ENCODE measurements at regions not wholly inside any gene's neighbourhood (a gene's known extent, or its start where the extent isn't known, plus 50 kb on each side); places are given as distances from the start of the nearest gene placed in this dataset.
"Not testable (repeated sequence)": the region's sequence is repeated elsewhere in the genome, so short reads cannot be mapped to it uniquely, and the experiment has no call there.

DNA sequence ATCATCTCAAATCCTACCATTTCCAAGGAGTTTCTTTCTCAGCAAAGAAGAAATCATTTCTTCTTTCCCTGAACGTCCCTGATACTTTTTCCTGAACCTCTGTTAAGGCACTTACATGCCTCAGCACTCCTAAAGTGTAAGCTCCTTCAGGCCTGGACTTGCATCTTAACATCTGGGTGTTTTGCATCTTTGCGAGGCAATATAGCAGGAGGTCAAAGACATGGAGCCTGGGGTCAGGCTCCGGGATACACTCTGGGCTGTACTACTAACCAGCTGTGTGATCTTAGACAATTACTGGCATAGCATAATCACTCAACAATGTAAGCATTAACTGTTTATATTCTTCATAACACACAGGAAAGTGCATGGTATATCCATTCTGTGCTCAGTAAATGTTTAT is 275.5 kb upstream of the BOD1L1 start:
- DNase-seq = no peak

DNA sequence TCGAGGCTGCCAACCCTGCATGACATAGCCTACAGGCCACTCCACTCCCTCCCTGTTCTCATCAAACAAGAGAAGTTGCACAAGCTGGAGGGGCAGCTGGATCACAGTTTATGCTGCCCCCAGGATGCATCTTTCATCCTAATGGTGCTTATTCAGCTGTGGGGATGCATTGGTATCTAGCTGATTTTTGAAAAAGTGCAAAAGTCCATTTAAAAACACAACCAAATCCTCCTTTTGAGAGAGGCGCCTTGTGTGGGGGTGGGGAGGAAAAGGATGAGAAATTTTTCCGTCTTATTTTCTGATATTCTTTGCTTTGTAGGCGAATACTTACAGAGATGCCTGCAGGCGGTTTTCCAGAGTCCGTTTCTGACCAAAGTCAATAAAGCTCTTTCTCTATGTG is 276.4 kb upstream of the BOD1L1 start:
- DNase-seq = no peak

DNA sequence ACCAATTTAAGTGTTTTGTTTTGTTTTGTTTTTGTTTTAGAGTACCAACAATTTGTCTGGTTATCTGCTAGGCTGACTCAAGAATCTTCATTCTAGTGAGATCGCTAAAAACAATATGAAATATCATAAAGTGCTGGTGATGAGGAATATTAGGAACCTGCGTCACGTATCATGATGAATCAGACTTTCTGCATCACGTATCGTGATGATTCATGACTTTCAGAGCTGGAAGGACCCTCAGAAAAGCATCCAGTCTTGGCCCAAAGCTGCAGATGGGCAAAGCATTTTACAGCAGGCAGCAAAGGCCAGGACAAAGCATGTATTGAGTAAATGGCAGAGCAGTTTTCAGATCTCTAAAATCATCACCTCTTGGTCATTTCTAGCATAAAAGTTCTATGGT is 278.0 kb upstream of the BOD1L1 start:
- no peak for DNase-seq

DNA sequence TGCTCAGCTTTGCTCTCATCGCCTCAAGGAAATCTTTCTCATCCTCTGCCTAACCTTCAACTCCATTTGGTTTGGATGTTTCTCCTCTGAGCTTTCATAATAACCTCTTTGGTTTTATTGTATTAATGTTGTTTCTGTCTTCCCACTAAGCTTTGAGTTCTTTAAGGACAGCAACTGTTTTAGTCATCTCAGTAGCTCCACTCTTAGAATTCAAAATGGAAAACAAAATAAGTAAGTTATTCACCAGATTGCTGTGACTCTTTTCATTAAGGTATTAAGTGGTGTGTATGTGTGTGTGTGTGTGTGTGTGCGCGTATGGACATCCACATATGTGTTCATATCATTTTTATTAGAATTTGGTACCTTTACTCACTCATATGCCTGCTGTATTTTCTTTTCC is 279.2 kb upstream of the BOD1L1 start:
- DNase-seq = no peak

DNA sequence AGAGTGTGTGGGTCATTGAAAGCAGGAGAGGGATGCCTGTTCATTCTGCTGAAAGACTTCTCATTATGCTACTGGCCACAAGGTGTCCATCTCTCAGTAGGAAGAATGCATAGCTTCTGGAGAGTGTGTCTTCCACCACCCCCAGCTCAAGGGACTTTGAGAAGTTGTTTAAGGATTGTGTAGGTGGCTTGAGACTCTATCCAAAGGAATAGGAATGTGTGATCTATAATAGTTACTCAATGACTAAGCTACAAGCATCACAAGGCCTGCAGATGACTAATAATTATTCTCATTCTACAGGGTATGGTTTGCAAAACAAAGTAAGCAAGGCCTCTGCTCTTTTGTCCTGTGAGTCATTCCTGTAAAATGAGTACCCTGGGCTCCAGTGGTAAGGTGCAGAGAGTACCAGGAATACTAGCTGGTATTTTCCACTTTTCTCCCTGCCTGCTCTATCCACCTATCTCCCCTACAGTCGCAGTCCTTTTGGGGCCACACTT is 279.8 kb upstream of the BOD1L1 start:
- peak; percentile 5 for DNase-seq

DNA sequence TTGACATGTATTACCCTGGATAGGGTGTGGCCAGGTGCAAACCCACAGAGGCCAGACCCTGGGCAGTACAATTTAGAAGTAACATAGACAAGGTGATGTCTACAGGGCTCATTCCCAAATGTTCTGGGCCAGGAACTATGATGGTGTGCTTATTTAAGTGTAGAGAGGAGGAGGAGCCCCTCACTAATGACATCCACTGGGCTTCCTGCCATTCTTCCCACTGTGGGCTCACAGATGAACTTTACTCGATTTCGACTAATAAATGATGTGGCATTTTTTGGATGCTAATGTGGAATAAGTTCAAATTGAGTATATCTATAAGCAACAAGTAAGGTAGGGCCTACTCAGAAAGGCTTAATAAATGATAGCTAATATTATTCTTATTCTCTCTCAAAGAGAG is 280.9 kb upstream of the BOD1L1 start:
- no peak for DNase-seq

DNA sequence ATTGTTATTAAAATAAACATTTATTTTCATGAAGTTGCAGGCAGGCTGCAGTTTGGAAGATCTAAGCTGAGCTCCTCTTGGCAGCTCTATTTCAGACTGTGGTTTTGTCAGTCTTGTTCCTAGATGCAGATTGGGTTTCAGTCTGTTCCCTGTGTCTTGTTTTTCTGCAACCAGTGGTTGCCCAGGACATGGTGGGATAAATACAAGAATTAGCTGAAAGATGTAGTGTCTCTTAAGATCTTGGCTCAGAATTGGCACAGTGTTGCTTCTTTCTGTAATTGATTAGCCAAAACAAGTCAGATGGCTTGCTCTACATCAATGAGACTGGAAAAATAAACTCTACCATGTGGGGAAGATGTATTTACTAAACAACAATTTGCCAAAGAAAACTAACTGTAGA is 283.0 kb upstream of the BOD1L1 start:
- DNase-seq = no peak

DNA sequence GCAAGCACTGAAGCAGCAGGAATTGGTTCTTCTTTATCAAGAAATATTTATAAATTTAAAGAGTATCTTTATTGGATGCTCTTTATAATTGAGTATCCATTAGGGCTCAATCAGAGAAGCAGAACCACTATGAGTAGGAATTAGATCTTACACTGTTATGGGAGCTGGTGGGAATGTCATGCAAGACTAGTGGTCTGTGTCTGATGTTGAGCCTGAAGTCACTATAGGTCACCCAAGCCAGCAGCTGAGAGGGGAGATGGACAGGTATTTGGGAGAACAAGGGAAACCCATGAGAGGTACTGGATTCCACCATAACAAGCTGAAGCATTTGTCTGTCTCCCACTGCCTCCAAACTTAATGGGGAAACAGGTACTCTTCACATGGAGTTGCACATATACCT is 283.7 kb upstream of the BOD1L1 start:
- no peak for DNase-seq

DNA sequence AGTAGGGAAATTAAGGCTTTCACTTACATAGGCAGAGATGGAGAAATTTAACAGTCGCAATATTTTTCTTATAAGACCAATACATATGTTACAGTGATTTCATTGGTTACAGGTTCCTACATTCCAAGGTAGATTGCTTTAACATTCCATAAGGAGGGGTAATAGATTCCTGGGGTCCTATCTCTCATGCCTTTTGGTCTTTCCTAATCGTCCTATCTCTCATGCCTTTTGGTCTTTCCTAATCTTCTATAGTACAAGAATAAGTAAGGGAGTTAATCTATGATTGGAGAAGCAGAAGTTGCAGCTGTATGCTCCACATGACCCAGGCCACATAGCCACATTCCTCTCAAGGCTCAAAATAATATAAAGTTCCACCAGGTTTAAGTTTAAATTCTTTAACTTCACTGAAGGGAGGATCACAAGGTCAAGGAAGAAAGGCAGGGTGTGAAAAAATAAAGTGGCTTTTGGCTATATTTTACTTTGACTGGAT is 285.0 kb upstream of the BOD1L1 start:
- no peak for DNase-seq

DNA sequence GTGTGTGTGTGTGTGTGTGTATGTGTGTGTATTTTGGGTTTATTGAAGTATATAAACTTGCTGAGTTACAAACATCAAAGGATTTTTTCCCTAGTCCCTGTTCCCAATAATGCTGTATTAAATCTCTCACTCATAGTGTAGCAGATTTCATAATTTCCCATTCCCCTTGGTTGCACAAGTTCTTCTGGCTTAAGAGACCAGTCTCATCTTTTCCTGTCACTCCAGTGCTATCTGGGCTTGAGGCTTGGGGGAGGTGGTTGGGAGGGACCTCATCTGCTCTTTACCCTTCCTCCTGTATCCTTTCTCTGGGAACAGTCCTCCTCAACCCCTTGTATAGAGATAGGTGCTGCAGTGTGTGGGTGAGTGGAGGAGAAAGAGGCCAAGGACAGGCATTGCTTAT is 285.4 kb upstream of the BOD1L1 start:
- DNase-seq = no peak

DNA sequence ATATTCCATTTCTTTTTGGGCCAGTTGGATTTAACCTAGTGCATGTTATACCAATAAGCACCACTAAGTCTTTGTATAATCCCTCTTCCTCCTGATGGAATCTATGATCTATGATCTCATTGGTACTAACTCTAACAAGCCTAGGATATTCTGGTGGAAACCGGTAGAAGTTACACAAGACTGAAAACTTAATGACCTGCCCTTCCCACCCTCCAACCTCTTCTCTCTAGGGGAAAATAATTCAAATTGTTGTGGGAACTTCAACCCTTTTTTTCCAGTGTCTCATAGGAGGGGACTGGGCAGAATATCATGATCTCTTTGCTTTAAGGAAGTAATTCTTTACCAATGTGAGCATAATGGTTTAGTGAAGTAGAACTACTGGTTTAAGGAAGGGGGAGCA is 289.5 kb upstream of the BOD1L1 start:
- peak; percentile 4 for DNase-seq

DNA sequence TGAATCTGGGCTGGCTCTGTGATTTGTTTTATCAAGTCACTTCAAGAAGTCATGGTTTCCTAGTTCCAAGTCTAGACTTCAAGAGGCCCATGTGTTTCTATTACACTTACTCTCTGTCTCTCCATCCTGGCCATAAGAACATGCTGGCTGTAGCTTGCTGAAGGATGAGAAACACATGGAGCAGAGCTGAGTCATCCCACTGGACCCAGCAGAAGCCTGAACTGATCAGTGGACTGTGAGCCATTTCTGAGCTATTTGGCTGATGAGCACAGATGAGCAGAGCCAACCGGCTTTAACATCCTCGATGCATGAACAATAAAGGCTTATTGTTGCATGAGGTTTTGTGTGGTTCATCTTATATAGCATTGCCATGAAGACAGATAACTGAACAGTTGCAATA is 290.6 kb upstream of the BOD1L1 start:
- DNase-seq = no peak

DNA sequence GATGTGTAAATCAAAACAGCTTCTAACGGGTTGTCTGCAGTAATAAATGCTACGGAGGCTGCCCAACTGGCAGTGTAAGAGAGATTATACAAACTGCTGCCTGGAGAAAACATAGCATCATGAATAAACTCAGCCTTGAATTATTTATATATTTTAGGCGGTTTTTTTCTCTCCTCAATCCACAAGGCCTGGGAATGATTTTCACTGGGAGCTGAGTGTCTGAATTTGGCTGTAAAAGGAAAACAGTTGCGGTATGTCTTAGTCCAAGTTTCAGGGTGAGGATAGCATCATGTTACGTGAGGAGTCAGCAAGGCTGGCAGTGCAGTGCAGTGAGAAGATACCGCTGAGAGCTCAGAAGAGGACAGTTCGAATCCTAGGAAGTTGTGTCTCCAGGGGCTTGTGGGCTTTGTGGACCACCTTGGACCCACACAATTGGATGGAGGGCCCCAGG is 291.5 kb upstream of the BOD1L1 start:
- DNase-seq = no peak

DNA sequence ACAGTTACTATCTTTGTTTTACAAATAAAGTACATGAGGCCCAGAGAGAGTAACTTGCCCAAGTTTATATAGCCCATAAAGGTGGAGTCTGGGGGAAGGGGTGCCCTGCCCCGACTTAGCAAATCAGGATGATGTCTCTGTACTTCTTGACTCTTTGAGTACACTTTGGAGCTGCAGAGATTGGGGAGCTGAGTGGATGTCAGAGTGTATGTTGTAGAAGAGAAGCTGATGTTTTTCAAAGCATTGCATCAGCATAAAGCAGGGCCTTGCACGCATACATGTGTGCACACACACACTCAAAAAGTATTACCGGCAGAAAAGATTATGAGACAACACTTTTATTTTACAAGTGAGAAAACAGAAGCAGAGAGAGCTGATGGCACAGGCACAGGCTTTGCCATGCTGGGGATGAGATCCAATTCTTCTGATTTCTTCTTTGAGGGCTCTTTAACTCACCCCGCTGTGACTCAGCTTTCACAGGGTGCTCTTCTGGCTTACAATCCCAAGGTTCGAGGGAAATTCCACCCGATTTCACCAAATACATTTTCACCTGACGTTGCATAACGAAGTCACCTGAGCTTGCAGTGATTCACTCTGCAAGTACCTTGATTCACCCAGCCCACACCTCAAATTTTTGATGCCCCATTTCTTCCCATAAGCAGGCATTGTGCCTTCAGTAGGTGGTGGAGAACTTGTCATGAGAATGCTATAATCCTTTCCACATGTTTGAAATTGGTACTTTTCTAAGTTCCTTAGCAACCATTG is 292.8 kb upstream of the BOD1L1 start:
- no peak for DNase-seq

DNA sequence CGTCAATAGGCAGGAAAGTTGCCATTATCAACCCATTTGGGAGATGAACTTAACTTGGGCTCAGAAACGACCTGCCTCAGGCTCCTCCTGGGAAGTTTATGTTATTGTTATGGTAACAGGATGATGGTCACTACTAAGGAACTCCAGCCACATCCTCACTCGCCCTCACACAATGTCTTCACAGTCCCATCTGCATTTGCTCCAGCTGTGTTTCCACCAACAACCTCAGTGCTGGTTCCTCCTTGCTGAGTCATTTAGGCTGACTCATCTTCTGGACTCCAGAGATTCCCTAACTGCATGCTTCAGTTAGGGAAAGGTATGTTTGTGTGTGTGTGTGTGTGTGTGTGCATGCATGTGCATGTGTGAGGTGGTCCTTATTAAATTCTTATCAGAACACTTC is 293.4 kb upstream of the BOD1L1 start:
- no peak for DNase-seq

DNA sequence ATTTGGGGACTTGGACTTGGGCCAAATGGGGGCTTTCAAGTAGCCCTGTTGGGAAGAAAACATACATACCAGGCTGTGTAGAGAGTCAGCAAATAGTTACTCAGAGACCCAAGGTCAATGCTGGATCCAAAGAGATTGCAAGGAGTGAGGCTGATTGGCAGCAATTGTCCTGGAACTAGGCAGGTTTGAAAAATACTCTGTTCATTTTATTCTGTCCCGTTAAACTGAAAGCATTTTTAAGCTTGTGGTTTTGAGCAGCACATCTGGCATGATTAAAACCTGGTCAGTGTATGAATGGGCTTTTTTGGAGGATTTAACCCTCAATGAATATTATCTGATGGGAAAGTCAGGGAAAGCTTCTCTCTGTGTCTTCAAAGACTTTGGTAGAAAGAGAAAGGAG is 294.3 kb upstream of the BOD1L1 start:
- DNase-seq = no peak

DNA sequence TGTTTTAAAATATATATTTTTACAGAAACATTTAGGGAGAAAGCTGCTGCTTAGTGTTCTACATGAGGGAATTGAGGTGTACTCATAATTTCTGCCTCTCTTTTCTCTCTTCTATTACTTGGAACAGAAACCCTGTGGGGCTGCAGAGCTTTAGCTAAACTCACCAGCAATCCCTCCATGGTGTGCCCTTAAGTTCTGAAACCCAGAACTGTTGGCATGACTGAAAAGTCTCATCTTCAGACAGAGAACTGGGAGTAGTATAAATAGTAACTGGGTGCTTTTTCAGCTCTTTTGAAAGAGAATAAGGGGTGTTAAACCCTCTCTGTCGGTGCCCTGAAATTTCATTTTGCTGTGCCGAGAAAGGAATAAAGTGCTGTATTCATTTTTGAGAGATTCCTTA is 294.9 kb upstream of the BOD1L1 start:
- DNase-seq = no peak

DNA sequence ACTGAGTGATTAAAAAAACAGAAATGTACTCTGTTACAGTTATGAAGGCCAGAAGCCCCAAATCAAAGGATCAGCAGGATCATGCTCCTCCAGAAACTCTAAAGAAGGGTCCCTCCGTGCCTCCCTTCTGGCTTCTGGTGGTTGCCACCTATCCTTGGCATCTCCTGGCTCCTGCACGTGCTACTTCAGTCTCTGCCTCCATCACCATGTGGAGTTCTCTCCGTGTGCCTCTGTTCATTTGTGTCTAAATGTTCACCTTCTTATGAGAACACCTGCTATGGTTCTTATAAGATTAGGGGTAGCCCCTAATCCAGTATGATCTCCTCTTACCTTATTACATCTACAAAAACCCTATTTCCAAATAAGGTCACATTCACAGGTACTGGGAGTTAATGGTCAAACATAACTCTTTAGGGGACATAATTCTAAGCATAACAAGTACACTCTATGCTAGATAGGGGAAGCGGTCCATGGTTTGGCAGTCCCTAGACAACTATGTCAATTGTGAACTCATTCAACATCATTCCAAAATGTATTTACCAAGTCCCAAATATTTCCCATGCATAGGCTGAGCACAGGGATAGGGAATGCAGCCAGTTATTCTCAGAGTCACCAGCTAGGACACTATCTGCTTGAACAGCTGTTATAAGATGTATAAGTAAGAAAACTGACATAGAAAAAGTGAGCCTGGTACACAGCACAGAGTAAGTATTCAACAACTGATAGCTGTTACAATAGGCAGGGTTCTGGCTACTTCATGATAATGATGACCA is 295.5 kb upstream of the BOD1L1 start:
- DNase-seq = peak; percentile 48

DNA sequence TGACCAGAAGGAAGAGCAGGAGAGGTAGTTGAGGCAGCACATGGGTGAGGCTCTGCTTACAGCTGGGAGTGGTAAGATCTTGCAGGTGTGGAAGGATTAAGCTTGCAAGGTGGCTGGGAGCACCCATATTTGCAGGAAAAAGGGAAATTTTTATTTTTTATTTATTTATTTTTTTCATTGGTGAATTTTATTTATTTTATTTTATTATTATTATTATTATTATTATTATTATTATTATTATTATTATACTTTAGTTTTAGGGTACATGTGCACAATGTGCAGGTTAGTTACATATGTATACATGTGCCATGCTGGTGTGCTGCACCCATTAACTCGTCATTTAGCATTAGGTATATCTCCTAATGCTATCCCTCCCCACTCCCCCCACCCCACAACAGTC is 297.4 kb upstream of the BOD1L1 start:
- DNase-seq = not testable (repeated sequence)

DNA sequence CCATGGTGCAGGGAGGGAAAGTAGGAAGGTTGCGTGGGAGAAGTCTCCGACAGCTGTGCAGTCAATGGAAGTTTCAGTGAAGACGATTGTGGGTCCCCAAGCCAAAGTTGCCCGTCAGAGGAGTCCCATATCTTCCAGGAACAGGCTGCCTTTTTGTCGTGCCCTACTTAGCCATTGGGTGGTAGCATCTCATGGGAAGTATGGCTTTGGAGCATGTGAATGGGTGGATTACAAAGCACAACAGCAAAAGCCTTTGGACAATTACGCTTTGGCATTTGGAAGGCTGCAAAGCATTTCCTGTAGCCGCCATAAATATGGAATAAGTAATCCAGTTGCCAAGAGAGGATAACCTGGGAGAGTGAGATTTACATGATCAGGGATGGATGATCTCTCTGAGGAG is 300.7 kb upstream of the BOD1L1 start:
- peak; percentile 1 for DNase-seq

DNA sequence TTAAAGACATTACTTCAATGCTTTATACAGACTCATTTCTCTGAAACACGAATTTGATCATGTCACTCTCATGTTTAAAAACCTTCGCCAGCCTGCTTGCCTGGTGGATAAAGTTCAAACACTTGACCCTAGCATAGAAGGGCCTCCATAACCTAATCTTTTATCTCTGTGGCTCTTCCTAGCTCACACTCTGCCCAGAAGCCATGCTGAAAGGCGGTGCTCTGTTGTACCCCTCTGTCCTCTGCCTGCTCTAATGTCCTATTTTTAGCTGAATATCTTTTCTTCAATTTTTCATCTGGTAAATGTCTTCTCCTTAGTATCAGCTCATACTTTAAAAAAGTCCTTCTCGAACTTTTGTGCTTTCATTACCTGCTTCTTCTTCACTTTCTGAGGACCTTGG is 302.6 kb upstream of the BOD1L1 start:
- DNase-seq = no peak

DNA sequence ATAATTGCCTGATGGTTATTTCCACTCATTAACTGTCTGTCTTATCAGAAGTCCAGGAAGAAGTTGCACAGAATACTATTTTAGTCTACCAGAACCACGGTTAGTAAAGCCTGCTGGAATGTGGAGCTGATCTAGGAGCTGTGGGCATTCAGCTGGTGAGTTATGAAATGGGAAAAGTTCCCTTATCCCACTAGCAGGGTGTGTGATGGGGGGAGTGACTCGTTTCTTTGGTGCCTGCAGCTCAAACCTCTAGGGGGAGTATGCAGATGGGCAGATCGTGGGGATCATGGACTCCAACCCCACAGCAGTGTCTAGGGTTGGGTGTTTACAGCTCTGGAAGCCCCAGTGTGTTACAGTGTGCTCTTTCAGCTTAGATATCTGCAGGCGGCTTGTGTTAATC is 305.7 kb upstream of the BOD1L1 start:
- DNase-seq = peak; percentile 6

DNA sequence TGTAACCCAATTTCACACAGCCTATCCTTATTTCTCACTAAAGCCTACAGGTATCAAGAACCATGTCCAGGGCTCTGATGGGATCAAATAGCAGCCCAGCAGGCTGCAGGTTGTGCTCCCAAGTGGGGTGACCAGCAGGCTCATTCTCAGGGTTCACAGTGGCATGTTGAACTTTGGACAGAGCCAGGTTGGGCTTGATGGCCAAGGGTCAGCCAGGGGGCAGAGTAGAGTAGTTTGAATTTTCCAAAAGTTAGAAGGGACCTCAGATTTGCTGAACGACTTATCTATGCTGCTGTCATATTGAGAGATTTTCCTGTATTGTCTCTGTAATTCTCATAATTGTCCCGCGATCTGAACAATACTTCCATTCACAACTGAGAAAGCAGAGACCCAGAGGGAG is 310.8 kb upstream of the BOD1L1 start:
- DNase-seq = no peak

DNA sequence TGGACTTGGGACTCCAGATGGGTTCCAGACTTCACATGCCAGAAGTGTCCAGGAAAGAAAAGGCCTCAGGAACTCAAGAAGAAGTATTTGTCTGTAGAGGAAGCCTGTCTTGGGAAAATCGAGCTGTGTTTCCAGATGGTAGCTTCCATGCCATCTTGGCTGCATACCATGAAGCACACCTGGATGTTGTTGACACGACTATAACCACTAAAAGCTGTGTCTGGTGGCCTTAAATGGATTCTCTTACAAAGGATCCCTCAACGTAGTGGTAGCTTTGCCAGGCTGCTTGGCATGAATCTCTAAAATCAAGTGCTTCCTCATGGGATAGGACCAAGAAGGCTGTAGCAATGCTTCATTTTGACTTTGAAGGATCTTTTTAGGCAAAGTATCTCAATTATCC is 313.4 kb upstream of the BOD1L1 start:
- no peak for DNase-seq

Data from NCI-H82 (cell line).